GM10266 (cell line): ENCODE measurements at regions not wholly inside any gene's neighbourhood (a gene's known extent, or its start where the extent isn't known, plus 50 kb on each side); places are given as distances from the start of the nearest gene placed in this dataset.

ENCODE experiments used
- DNase-seq: peaks from one replicate; pipeline ENCODE4 v3.0.0; 2012; ENCODE audit errors: extremely low spot score
- TF ChIP-seq, protein P1 (sequence below): IDR thresholded peaks from 2 replicates; pipeline ENCODE4 v1.5.1; 2012; ENCODE audit warnings: mild to moderate bottlenecking, low read depth; ENCODE audit not compliant: control insufficient read depth, insufficient read depth; ENCODE audit errors: missing control alignments

- no peak for DNase-seq
- TF ChIP-seq, protein P1, sequence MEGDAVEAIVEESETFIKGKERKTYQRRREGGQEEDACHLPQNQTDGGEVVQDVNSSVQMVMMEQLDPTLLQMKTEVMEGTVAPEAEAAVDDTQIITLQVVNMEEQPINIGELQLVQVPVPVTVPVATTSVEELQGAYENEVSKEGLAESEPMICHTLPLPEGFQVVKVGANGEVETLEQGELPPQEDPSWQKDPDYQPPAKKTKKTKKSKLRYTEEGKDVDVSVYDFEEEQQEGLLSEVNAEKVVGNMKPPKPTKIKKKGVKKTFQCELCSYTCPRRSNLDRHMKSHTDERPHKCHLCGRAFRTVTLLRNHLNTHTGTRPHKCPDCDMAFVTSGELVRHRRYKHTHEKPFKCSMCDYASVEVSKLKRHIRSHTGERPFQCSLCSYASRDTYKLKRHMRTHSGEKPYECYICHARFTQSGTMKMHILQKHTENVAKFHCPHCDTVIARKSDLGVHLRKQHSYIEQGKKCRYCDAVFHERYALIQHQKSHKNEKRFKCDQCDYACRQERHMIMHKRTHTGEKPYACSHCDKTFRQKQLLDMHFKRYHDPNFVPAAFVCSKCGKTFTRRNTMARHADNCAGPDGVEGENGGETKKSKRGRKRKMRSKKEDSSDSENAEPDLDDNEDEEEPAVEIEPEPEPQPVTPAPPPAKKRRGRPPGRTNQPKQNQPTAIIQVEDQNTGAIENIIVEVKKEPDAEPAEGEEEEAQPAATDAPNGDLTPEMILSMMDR, result no peak
These were observed 180.1 kb upstream of the MKLN1 start for GRCh38 chr7:131147604-131148003.

DNA sequence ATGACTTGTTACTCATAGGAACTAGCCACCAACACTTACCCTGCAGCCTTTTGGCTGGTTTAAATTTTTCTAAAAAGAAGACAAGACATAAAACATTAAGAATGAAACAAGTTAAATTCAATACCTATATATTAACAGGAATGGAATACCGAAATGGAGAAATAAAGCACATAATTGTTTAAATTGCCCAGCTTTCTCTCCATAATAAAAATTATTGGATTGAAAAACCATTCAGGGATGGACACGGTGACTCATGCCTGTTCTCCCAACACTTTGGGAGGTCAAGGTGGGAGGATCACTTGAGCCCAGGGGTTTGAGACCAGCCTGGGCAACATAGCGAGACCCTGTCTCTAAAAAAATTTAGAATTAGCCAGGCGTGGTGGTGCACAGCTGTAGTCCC, 179.4 kb upstream of the MKLN1 start:
- no peak for DNase-seq
- TF ChIP-seq, protein P1, result no peak

DNA sequence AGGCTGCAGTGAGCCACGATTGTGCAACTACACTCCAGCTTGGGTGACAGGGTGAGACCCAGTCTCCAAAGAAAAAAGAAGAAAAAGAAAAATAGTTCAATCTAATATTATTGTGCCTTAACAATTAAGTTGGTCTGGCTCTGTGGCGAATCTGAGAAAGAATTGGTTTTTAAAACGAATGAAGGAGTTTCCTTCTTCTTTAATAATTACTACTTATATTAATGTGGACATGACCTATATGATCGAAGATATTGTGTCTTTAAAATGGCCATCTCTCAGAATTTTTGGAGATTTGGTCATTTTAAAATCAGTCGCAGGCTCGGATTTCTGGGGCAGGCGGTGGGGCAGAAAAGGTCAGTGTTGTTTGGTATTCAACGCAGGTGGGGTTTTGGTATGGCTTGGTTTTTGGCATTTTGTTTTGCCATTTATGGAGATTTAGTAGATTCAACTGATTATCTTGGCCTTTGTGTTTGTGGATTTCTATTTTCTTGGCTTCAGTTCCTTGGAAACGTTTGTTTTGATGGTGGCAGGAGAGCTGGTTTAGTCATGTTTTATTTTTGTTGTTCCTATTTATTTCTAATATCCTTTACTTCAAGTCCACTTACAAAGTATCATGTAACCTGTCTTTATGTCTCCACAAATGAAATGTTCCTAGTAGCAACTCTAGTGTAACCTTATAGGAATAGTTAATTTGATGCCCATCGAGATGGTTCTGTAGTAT, 178.8 kb upstream of the MKLN1 start:
- TF ChIP-seq, protein P1, result no peak
- DNase-seq, result no peak

DNA sequence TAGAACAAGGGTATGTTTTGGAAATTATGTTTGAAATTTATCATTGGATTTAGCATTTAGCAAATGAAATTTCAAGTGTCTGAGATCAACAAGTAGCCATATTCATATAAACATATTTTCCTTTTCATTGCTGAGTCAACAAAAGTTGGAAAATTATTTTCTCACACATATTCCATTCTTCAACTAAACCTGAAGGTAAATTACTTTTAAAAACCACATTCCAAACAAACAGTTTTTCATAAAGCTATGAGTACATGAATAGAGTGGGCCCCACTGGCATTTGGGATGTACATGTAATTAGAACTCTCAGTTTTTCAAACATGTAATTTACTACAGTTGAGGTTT, 178.3 kb upstream of the MKLN1 start:
- no peak for DNase-seq
- TF ChIP-seq, protein P1, result no peak

GRCh38 chr7:131149840-131150239, 177.8 kb upstream of the MKLN1 start:
- TF ChIP-seq, protein P1, result no peak
- no peak for DNase-seq

DNA sequence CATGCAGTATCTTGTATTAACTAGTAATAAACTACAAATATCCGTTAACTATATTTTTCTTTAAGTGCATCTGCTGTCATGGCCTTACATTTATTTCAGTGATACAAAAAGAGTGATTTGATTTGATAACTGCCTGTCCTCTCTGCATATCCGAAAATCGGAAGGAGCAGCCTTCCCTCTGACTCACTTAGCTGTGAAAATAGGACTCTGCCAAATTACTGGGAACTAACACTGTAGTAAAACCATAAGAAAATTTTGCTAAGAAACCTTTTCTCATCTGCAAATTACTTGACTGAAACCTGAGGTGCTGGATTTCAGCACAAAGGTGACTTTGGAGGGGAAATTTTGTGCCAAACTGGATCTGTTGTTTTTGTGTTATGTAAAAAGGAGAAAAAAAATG, 176.6 kb upstream of the MKLN1 start:
- DNase-seq, result no peak
- TF ChIP-seq, protein P1, result no peak

DNA sequence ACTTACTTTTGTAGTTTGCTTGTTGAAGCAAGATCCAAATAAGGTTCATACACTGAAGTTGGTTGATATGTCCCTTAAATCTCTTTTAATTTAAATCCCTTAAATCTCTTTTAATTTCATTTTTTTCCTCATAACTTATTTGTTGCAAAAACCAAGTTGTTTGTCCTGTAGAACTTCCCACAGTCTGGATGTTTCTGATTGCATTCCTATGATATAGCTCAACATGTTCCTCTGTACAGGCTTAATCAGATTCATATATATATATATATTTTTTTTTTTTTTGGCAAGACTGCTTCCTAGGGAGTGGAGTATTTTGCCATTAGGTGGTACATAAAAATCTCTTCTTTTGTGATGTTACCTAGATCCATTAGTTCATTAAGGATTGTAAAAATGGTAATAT, 174.9 kb upstream of the MKLN1 start:
- TF ChIP-seq, protein P1, result no peak
- no peak for DNase-seq
